Neural cell (in vitro differentiated cells): ENCODE measurements at regions not wholly inside any gene's neighbourhood (a gene's known extent, or its start where the extent isn't known, plus 50 kb on each side); places are given as distances from the start of the nearest gene placed in this dataset.

ENCODE experiments used
- H2AFZ ChIP-seq: fragments of 200-600, 300-800 bp; sonication (generic), shearing (Covaris generic); 2 replicates; pipeline ENCODE4 v1.6.0; 2014; ENCODE audit warnings: low read depth, mild to moderate bottlenecking, antibody characterized with exemption, low read length, moderate library complexity
- H3F3A ChIP-seq: fragments of 200-600 bp; shearing (Covaris generic); 2 replicates; pipeline ENCODE4 v1.6.1; 2016; ENCODE audit warnings: mild to moderate bottlenecking, moderate library complexity, mixed read lengths, antibody characterized with exemption, low read length; ENCODE audit not compliant: insufficient read depth, poor library complexity, severe bottlenecking
- H3K27ac ChIP-seq: fragments of 200-600, 300-800 bp; sonication (generic), shearing (Covaris generic); 2 replicates; pipeline ENCODE4 v1.5.1; 2014; ENCODE audit warnings: mild to moderate bottlenecking, low read length, moderate library complexity
- H3K27me3 ChIP-seq: fragments of 300-800, 200-600 bp; sonication (generic), shearing (Covaris generic); 2 replicates; pipeline ENCODE4 v1.6.0; 2014; ENCODE audit warnings: mild to moderate bottlenecking, low read depth, low read length, moderate library complexity; ENCODE audit not compliant: insufficient read depth
- H3K36me3 ChIP-seq: fragments of 300-800, 200-600 bp; sonication (generic), shearing (Covaris generic); 2 replicates; pipeline ENCODE4 v1.5.1; 2014; ENCODE audit warnings: mild to moderate bottlenecking, antibody characterized with exemption, low read length, moderate library complexity; ENCODE audit not compliant: insufficient read depth
- H3K4me2 ChIP-seq: fragments of 300-800, 200-600 bp; sonication (generic), shearing (Covaris generic); 2 replicates; pipeline ENCODE4 v1.6.0; 2014; ENCODE audit warnings: mild to moderate bottlenecking, low read length
- H3K4me3 ChIP-seq: fragments of 300-800, 200-600 bp; sonication (generic), shearing (Covaris generic); 2 replicates; pipeline ENCODE4 v1.5.1; 2014; ENCODE audit warnings: mild to moderate bottlenecking, low read length, moderate library complexity
- H3K79me2 ChIP-seq: fragments of 200-600 bp; shearing (Covaris generic); replicated peaks from 2 replicates; pipeline ENCODE4 v1.6.0; 2014; ENCODE audit warnings: mild to moderate bottlenecking, low read length, moderate library complexity; ENCODE audit not compliant: insufficient read depth
- H3K9ac ChIP-seq: fragments of 300-800, 200-600 bp; sonication (generic), shearing (Covaris generic); 2 replicates; pipeline ENCODE4 v1.6.1; 2016; ENCODE audit warnings: mild to moderate bottlenecking, low read length, mixed read lengths
- H3K9me2 ChIP-seq: fragments of 200-600 bp; shearing (Covaris generic); 2 replicates; pipeline ENCODE4 v1.6.1; 2016; ENCODE audit warnings: mild to moderate bottlenecking, low read length, mixed read lengths; ENCODE audit not compliant: insufficient read depth
- H3K9me3 ChIP-seq: fragments of 200-600, 300-800 bp; sonication (generic), shearing (Covaris generic); 2 replicates; pipeline ENCODE4 v1.6.1; 2016; ENCODE audit warnings: mild to moderate bottlenecking, mixed run types, low read length, moderate library complexity, mixed read lengths
- H4K20me1 ChIP-seq: fragments of 200-600 bp; shearing (Covaris generic); 2 replicates; pipeline ENCODE4 v1.6.1; 2016; ENCODE audit warnings: mild to moderate bottlenecking, mixed run types; ENCODE audit not compliant: insufficient read depth
- CTCF ChIP-seq: fragments of 450-650 bp; IDR thresholded peaks from 2 replicates; pipeline ENCODE4 v1.5.1; 2014; ENCODE audit warnings: antibody characterized with exemption, mild to moderate bottlenecking, moderate library complexity; ENCODE audit not compliant: poor library complexity, severe bottlenecking
- EP300 ChIP-seq: fragments of 450-650 bp; conservative IDR thresholded peaks from 2 replicates; pipeline ENCODE4 v1.6.1; 2014; ENCODE audit warnings: antibody characterized with exemption, mild to moderate bottlenecking, moderate library complexity; ENCODE audit not compliant: poor library complexity, severe bottlenecking
- EZH2 ChIP-seq: fragments of 200-600, 300-800 bp; shearing (Covaris generic), sonication (generic); IDR thresholded peaks from 2 replicates; pipeline ENCODE4 v1.6.1; 2014; ENCODE audit warnings: antibody characterized with exemption, low read length, borderline replicate concordance, mild to moderate bottlenecking; ENCODE audit not compliant: insufficient read depth, poor library complexity, severe bottlenecking
- MXI1 ChIP-seq: fragments of 450-650 bp; conservative IDR thresholded peaks from 2 replicates; pipeline ENCODE4 v1.6.1; 2014; ENCODE audit warnings: antibody characterized with exemption, mild to moderate bottlenecking; ENCODE audit not compliant: poor library complexity, severe bottlenecking
- POLR2AphosphoS5 ChIP-seq: IDR thresholded peaks from 2 replicates; pipeline ENCODE4 v1.6.1; 2012
- RAD21 ChIP-seq: fragments of 450-650 bp; conservative IDR thresholded peaks from 2 replicates; pipeline ENCODE4 v1.6.1; 2014; ENCODE audit warnings: antibody characterized with exemption, mild to moderate bottlenecking, moderate library complexity
- REST ChIP-seq: IDR thresholded peaks from 2 replicates; pipeline ENCODE4 v1.6.1; 2012; ENCODE audit warnings: borderline replicate concordance
- SMC3 ChIP-seq: fragments of 450-650 bp; conservative IDR thresholded peaks from 2 replicates; pipeline ENCODE4 v1.6.1; 2014; ENCODE audit warnings: antibody characterized with exemption, mild to moderate bottlenecking, moderate library complexity; ENCODE audit not compliant: poor library complexity
- TAF1 ChIP-seq: IDR thresholded peaks from 2 replicates; pipeline ENCODE4 v1.6.1; 2012; ENCODE audit warnings: low read depth

GRCh38 chr4:91965166-91965565, 338.6 kb upstream of the GRID2 start:
- Histone ChIP-seq H3K9ac (no peak overlapping the region), H3K4me3 (no peak overlapping the region), H3K9me3 (no peaks in the 10 kb centered on the region), H3K27ac (no peak overlapping the region), H3K4me2 (no peak overlapping the region), H2AFZ (no peak overlapping the region), H3K79me2 (no peaks in the 10 kb centered on the region), H3K36me3 (no peaks in the 10 kb centered on the region), H3F3A (no peaks in the 10 kb centered on the region), H3K27me3 (no peaks in the 10 kb centered on the region), H3K9me2 (no peaks in the 10 kb centered on the region), H4K20me1 (no peaks in the 10 kb centered on the region)
- no peak for TF ChIP-seq POLR2AphosphoS5
- no peak for TF ChIP-seq EP300
- no peak for TF ChIP-seq REST
- TF ChIP-seq MXI1, result no peak
- TF ChIP-seq RAD21, result no peak
- TF ChIP-seq EZH2, result no peak
- TF ChIP-seq SMC3, result no peak
- no peak for TF ChIP-seq CTCF
- no peak for TF ChIP-seq TAF1

GRCh38 chr4:91973479-91974153, 330.1 kb upstream of the GRID2 start:
- H3K36me3 ChIP-seq, result no peaks in the 10 kb centered on the region
- H4K20me1 ChIP-seq, result no peaks in the 10 kb centered on the region
- TF ChIP-seq MXI1 (no peak), EP300 (no peak), EZH2 (no peak), SMC3 (no peak), POLR2AphosphoS5 (no peak), REST (no peak), TAF1 (no peak), CTCF (no peak), RAD21 (no peak)
- H3K4me2 ChIP-seq, result no peak overlapping the region
- H3K27ac ChIP-seq, result no peak overlapping the region
- no peaks in the 10 kb centered on the region for H3K79me2 ChIP-seq
- no peak overlapping the region for H3K4me3 ChIP-seq
- no peaks in the 10 kb centered on the region for H3F3A ChIP-seq
- H2AFZ ChIP-seq, result no peak overlapping the region
- no peaks in the 10 kb centered on the region for H3K27me3 ChIP-seq
- H3K9ac ChIP-seq, result no peak overlapping the region
- H3K9me3 ChIP-seq, result peaks cover 7% of the 10 kb centered on the region
- H3K9me2 ChIP-seq, result no peaks in the 10 kb centered on the region
